SU-DHL-6 (cell line): ENCODE measurements at regions not wholly inside any gene's neighbourhood (a gene's known extent, or its start where the extent isn't known, plus 50 kb on each side); places are given as distances from the start of the nearest gene placed in this dataset.

Source experiments
- H2AFZ ChIP-seq: fragments of 200-600 bp; sonication (generic); 2 replicates; pipeline ENCODE4 v1.6.1; 2014; ENCODE audit warnings: low read depth, mild to moderate bottlenecking, moderate library complexity, mixed read lengths, antibody characterized with exemption, low read length; ENCODE audit not compliant: severe bottlenecking
- H3F3A ChIP-seq: fragments of 200-600 bp; shearing (Covaris generic); 2 replicates; pipeline ENCODE4 v1.6.0; 2016; ENCODE audit warnings: antibody characterized with exemption, mild to moderate bottlenecking; ENCODE audit not compliant: insufficient read depth
- H3K27ac ChIP-seq: fragments of 200-600 bp; sonication (generic); 2 replicates; pipeline ENCODE4 v1.5.1; 2016; ENCODE audit warnings: low read depth, mild to moderate bottlenecking, low read length, moderate library complexity, mixed read lengths
- H3K27me3 ChIP-seq: fragments of 200-600 bp; sonication (generic), shearing (Covaris generic); 2 replicates; pipeline ENCODE4 v1.6.0; 2014; ENCODE audit warnings: mild to moderate bottlenecking, low read length
- H3K36me3 ChIP-seq: fragments of 200-600 bp; sonication (generic); 2 replicates; pipeline ENCODE4 v1.6.1; 2014; ENCODE audit warnings: mild to moderate bottlenecking, low read length, mixed read lengths
- H3K4me2 ChIP-seq: fragments of 300-600, 200-600 bp; shearing (Covaris generic), sonication (generic); 2 replicates; pipeline ENCODE4 v1.6.0; 2014; ENCODE audit warnings: low read length, low read depth, mild to moderate bottlenecking; ENCODE audit not compliant: poor library complexity, severe bottlenecking
- H3K4me3 ChIP-seq: fragments of 200-600 bp; sonication (generic); 2 replicates; pipeline ENCODE4 v1.5.1; 2014; ENCODE audit warnings: antibody characterized with exemption, low read length, mild to moderate bottlenecking, mixed read lengths; ENCODE audit not compliant: insufficient read depth, poor library complexity, severe bottlenecking
- H3K79me2 ChIP-seq: fragments of 200-600 bp; sonication (generic); 2 replicates; pipeline ENCODE4 v1.6.1; 2014; ENCODE audit warnings: mild to moderate bottlenecking, low read length, moderate library complexity; ENCODE audit not compliant: insufficient read depth
- H3K9ac ChIP-seq: fragments of 200-600 bp; sonication (generic); 2 replicates; pipeline ENCODE4 v1.7.0; 2014; ENCODE audit warnings: mild to moderate bottlenecking, low read length
- H3K9me2 ChIP-seq: fragments of 200-600 bp; sonication (generic); replicated peaks from 2 replicates; pipeline ENCODE4 v1.6.1; 2014; ENCODE audit warnings: low read length; ENCODE audit not compliant: insufficient read depth
- H3K9me3 ChIP-seq: fragments of 200-600 bp; sonication (generic); 2 replicates; pipeline ENCODE4 v1.6.1; 2014; ENCODE audit warnings: low read length, mixed read lengths; ENCODE audit not compliant: insufficient read depth
- H4K20me1 ChIP-seq: fragments of 200-600 bp; sonication (generic); 2 replicates; pipeline ENCODE4 v1.6.1; 2014; ENCODE audit warnings: low read depth, mild to moderate bottlenecking, antibody characterized with exemption, low read length, moderate library complexity, mixed read lengths
- CTCF ChIP-seq: fragments of 200-600 bp; sonication (generic); IDR thresholded peaks from one replicate; pipeline ENCODE4 v1.5.1; 2017; ENCODE audit warnings: antibody characterized with exemption, mild to moderate bottlenecking, low read length, moderate library complexity; ENCODE audit not compliant: insufficient read depth, poor library complexity, severe bottlenecking
- EZH2phosphoT487 ChIP-seq: fragments of 200-600 bp; sonication (generic), shearing (Covaris generic); conservative IDR thresholded peaks from 2 replicates; pipeline ENCODE4 v1.6.1; 2018; ENCODE audit warnings: mild to moderate bottlenecking, antibody characterized with exemption, low read length, moderate library complexity, mixed read lengths

GRCh38 chr16:86040496-86040895 lies 141.5 kb downstream of the IRF8 start:
- Histone ChIP-seq H4K20me1 (no peaks in the 10 kb centered on the region), H3K4me2 (no peak overlapping the region), H3K9ac (no peak overlapping the region), H2AFZ (no peak overlapping the region), H3K9me2 (no peaks in the 10 kb centered on the region), H3K36me3 (no peaks in the 10 kb centered on the region), H3K79me2 (no peaks in the 10 kb centered on the region), H3K27ac (no peak overlapping the region), H3F3A (no peaks in the 10 kb centered on the region), H3K9me3 (no peaks in the 10 kb centered on the region), H3K4me3 (no peak overlapping the region), H3K27me3 (no peaks in the 10 kb centered on the region)
- TF ChIP-seq EZH2phosphoT487 (no peak), CTCF (no peak)

GRCh38 chr16:86041215-86041614 lies 142.3 kb downstream of the IRF8 start:
- no peaks in the 10 kb centered on the region for H3F3A ChIP-seq
- H3K27me3 ChIP-seq, result no peaks in the 10 kb centered on the region
- H3K79me2 ChIP-seq, result no peaks in the 10 kb centered on the region
- no peak overlapping the region for H3K4me3 ChIP-seq
- H2AFZ ChIP-seq, result no peak overlapping the region
- no peaks in the 10 kb centered on the region for H3K9me3 ChIP-seq
- no peaks in the 10 kb centered on the region for H3K36me3 ChIP-seq
- TF ChIP-seq EZH2phosphoT487 (no peak), CTCF (no peak)
- H3K9me2 ChIP-seq, result no peaks in the 10 kb centered on the region
- no peak overlapping the region for H3K27ac ChIP-seq
- H3K4me2 ChIP-seq, result no peak overlapping the region
- H3K9ac ChIP-seq, result no peak overlapping the region
- no peaks in the 10 kb centered on the region for H4K20me1 ChIP-seq

- TF ChIP-seq EZH2phosphoT487 (no peak), CTCF (no peak)
- Histone ChIP-seq H2AFZ (no peak overlapping the region), H3K27ac (no peak overlapping the region), H3K9ac (no peak overlapping the region), H3K4me2 (no peak overlapping the region), H3K79me2 (no peaks in the 10 kb centered on the region), H3K36me3 (no peaks in the 10 kb centered on the region), H3K4me3 (no peak overlapping the region), H3F3A (no peaks in the 10 kb centered on the region), H3K9me2 (no peaks in the 10 kb centered on the region), H3K27me3 (no peaks in the 10 kb centered on the region), H3K9me3 (no peaks in the 10 kb centered on the region), H4K20me1 (no peaks in the 10 kb centered on the region)
Observed at GRCh38 chr16:86041807-86042206, 142.8 kb downstream of the IRF8 start.
